H1 (cell line): ENCODE measurements at regions not wholly inside any gene's neighbourhood (a gene's known extent, or its start where the extent isn't known, plus 50 kb on each side); places are given as distances from the start of the nearest gene placed in this dataset.

Source experiments
- CTCF ChIA-PET: fragments of 300-600 bp; sonication (Branson Sonifier 250); formaldehyde crosslinking; loops from one replicate; lab custom pipeline; 2021; ENCODE audit not compliant: partially characterized antibody; lab: Charles Lee
- POLR2A ChIA-PET: fragments of 300-600 bp; sonication (Branson Sonifier 250); formaldehyde crosslinking; loops from one replicate; lab custom pipeline; 2021; ENCODE audit warnings: inconsistent platforms; ENCODE audit not compliant: partially characterized antibody; lab: Charles Lee
- DNase-seq, 2 experiments: peaks; one replicate each; pipeline versions ENCODE4 v3.0.0 to v3.0.0-alpha.2; 2010 to 2022; ENCODE audit warnings: low spot score in 2 of 2, low read depth in 1 of 2, mixed read lengths in 1 of 2
- FAIRE-seq: peaks from 2 replicates; lab custom pipeline; 2011; peaks lifted over from hg19 to GRCh38; lab: Jason Lieb, UNC
- H2AFZ ChIP-seq: 2 replicates; pipeline ENCODE4 v1.8.1; 2012; ENCODE audit warnings: low read length, inconsistent platforms
- H2AK5ac ChIP-seq: 2 replicates; pipeline ENCODE4 v1.6.1; 2013; ENCODE audit warnings: low read depth, low read length
- H2BK120ac ChIP-seq: replicated peaks from 2 replicates; pipeline ENCODE3; 2013; ENCODE audit warnings: low read depth, low read length, inconsistent platforms
- H2BK12ac ChIP-seq: 2 replicates; pipeline ENCODE4 v1.6.1; 2013; ENCODE audit warnings: low read depth, low read length
- H2BK15ac ChIP-seq: 2 replicates; pipeline ENCODE4 v1.6.1; 2013; ENCODE audit warnings: low read length
- H2BK20ac ChIP-seq: 2 replicates; pipeline ENCODE4 v1.6.1; 2013; ENCODE audit warnings: low read length
- H2BK5ac ChIP-seq: 2 replicates; pipeline ENCODE4 v1.6.1; 2013; ENCODE audit warnings: low read depth, low read length
- H3K14ac ChIP-seq: 2 replicates; pipeline ENCODE4 v1.6.1; 2013; ENCODE audit warnings: inconsistent platforms; ENCODE audit not compliant: insufficient read length
- H3K18ac ChIP-seq: 2 replicates; pipeline ENCODE4 v1.6.1; 2013; ENCODE audit warnings: low read length; ENCODE audit errors: extremely low read depth
- H3K23ac ChIP-seq: 2 replicates; pipeline ENCODE4 v1.6.1; 2013; ENCODE audit warnings: inconsistent platforms; ENCODE audit not compliant: insufficient read length
- H3K23me2 ChIP-seq: 2 replicates; pipeline ENCODE4 v1.6.1; 2013; ENCODE audit warnings: low read depth, low read length
- H3K27ac ChIP-seq: 2 replicates; pipeline ENCODE4 v1.6.1; 2011; ENCODE audit warnings: low read depth, low read length, inconsistent platforms
- H3K27me3 ChIP-seq, 4 experiments: replicated peaks in 1 of 4; 1 replicate in 1 of 4; 2 replicates in 3 of 4; pipeline versions ENCODE4 v1.6.1 to v1.8.1; 2011 to 2013; ENCODE audit warnings: low read length in 3 of 4, mild to moderate bottlenecking in 3 of 4, inconsistent platforms in 2 of 4, mixed read lengths in 2 of 4, moderate library complexity in 1 of 4; ENCODE audit not compliant: control insufficient read depth in 3 of 4, insufficient read depth in 3 of 4; ENCODE audit errors: extremely low read depth in 1 of 4
- H3K36me3 ChIP-seq, 4 experiments: 2 replicates each; pipeline versions ENCODE4 v1.6.1 to v1.8.1; 2011 to 2013; ENCODE audit warnings: mild to moderate bottlenecking in 4 of 4, low read length in 3 of 4, moderate library complexity in 2 of 4, control low read depth in 1 of 4, inconsistent platforms in 1 of 4; ENCODE audit not compliant: insufficient read depth in 4 of 4, control insufficient read depth in 2 of 4
- H3K4ac ChIP-seq: replicated peaks from 2 replicates; pipeline ENCODE3; 2013; ENCODE audit warnings: low read length, low read depth, mixed read lengths, inconsistent platforms; ENCODE audit not compliant: insufficient read length
- H3K4me1 ChIP-seq, 4 experiments: replicated peaks in 1 of 4; 1 replicate in 1 of 4; 2 replicates in 3 of 4; pipeline versions ENCODE4 v1.6.1 to v1.8.1; 2011 to 2013; ENCODE audit warnings: low read length in 3 of 4, inconsistent platforms in 2 of 4, mixed read lengths in 1 of 4; ENCODE audit not compliant: insufficient read depth in 4 of 4, control insufficient read depth in 3 of 4
- H3K4me2 ChIP-seq, 2 experiments: 2 replicates each; pipeline versions ENCODE4 v1.6.1 to v1.8.1; 2011 to 2013; ENCODE audit warnings: low read depth in 2 of 2, low read length in 2 of 2, control low read depth in 1 of 2, inconsistent platforms in 1 of 2, mild to moderate bottlenecking in 1 of 2; ENCODE audit not compliant: insufficient read depth in 1 of 2
- H3K4me3 ChIP-seq, 4 experiments: fragments of 200-600, 300-600 bp in 1 of 4; sonication (generic), shearing (Covaris generic), sonication (Bioruptor Twin) in 1 of 4; 2 replicates each; pipeline versions ENCODE4 v1.5.1 to v1.8.1; 2011 to 2016; ENCODE audit warnings: low read length in 4 of 4, low read depth in 3 of 4, control low read depth in 2 of 4, inconsistent platforms in 2 of 4, mild to moderate bottlenecking in 2 of 4, mixed read lengths in 1 of 4, moderate library complexity in 1 of 4; ENCODE audit not compliant: insufficient read depth in 2 of 4; ENCODE audit errors: extremely low read depth in 1 of 4
- H3K56ac ChIP-seq: replicated peaks from 2 replicates; pipeline ENCODE3; 2013; ENCODE audit warnings: low read depth, mild to moderate bottlenecking, mixed read lengths, low read length, inconsistent platforms; ENCODE audit not compliant: insufficient read length
- H3K79me1 ChIP-seq: 2 replicates; pipeline ENCODE4 v1.6.1; 2013; ENCODE audit warnings: low read depth, low read length, control low read depth
- H3K79me2 ChIP-seq, 2 experiments: 2 replicates each; pipeline versions ENCODE4 v1.6.1 to v1.8.1; 2012 to 2013; ENCODE audit warnings: low read length in 2 of 2, mild to moderate bottlenecking in 2 of 2, inconsistent platforms in 1 of 2; ENCODE audit not compliant: insufficient read depth in 2 of 2, control insufficient read depth in 1 of 2
- H3K9ac ChIP-seq, 4 experiments: replicated peaks in 1 of 4; 1 replicate in 1 of 4; 2 replicates in 3 of 4; pipeline versions ENCODE4 v1.6.1 to v1.8.1; 2011 to 2013; ENCODE audit warnings: low read depth in 3 of 4, low read length in 3 of 4, control low read depth in 2 of 4, mild to moderate bottlenecking in 2 of 4, moderate library complexity in 2 of 4, inconsistent platforms in 1 of 4; ENCODE audit errors: extremely low read depth in 1 of 4
- H3K9me3 ChIP-seq, 2 experiments: 2 replicates each; pipeline versions ENCODE4 v1.6.1 to v1.8.1; 2012 to 2013; ENCODE audit warnings: mild to moderate bottlenecking in 2 of 2, moderate library complexity in 2 of 2, control low read depth in 1 of 2, inconsistent platforms in 1 of 2, low read depth in 1 of 2, low read length in 1 of 2, mixed read lengths in 1 of 2; ENCODE audit not compliant: insufficient read depth in 2 of 2
- H4K20me1 ChIP-seq, 2 experiments: replicated peaks in 1 of 2; 2 replicates each; pipeline versions ENCODE3 to v1.8.1; 2011 to 2013; ENCODE audit warnings: inconsistent platforms in 2 of 2, low read length in 2 of 2, mild to moderate bottlenecking in 1 of 2; ENCODE audit not compliant: insufficient read depth in 2 of 2, control insufficient read depth in 1 of 2
- H4K5ac ChIP-seq: 2 replicates; pipeline ENCODE4 v1.6.1; 2013; ENCODE audit warnings: low read length, low read depth, mixed read lengths, inconsistent platforms; ENCODE audit not compliant: insufficient read length
- H4K8ac ChIP-seq: 2 replicates; pipeline ENCODE4 v1.8.0; 2013; ENCODE audit warnings: mild to moderate bottlenecking, moderate library complexity, low read length, inconsistent platforms; ENCODE audit not compliant: insufficient read depth; ENCODE audit errors: extremely low read depth
- H4K91ac ChIP-seq: replicated peaks from 2 replicates; pipeline ENCODE3; 2013; ENCODE audit warnings: low read length, mixed read lengths, inconsistent platforms; ENCODE audit not compliant: insufficient read length
- CBX8 ChIP-seq: fragments of 300-800, 300-1000 bp; sonication (generic); IDR thresholded peaks from 2 replicates; pipeline ENCODE4 v1.7.1; 2016; ENCODE audit warnings: low read depth, low read length, borderline replicate concordance
- GTF2F1 ChIP-seq: IDR thresholded peaks from 2 replicates; pipeline ENCODE4 v1.6.1; 2012; ENCODE audit warnings: low read depth, low read length, improper control_type of control experiment, borderline replicate concordance
- JUN ChIP-seq: IDR thresholded peaks from 2 replicates; pipeline ENCODE4 v1.6.1; 2011; ENCODE audit warnings: low read depth, mild to moderate bottlenecking, improper control_type of control experiment, low read length
- RFX5 ChIP-seq: IDR thresholded peaks from 2 replicates; pipeline ENCODE4 v1.6.1; 2011; ENCODE audit warnings: low read depth, low read length, improper control_type of control experiment, borderline replicate concordance
- RXRA ChIP-seq: IDR thresholded peaks from 2 replicates; pipeline ENCODE4 v1.6.1; 2011; ENCODE audit warnings: low read depth, mild to moderate bottlenecking, low read length, moderate library complexity; ENCODE audit not compliant: insufficient read depth
- SIN3A ChIP-seq, 2 experiments: IDR thresholded peaks in 1 of 2; conservative IDR thresholded peaks in 1 of 2; 2 replicates each; pipeline ENCODE4 v1.6.1; 2011 to 2012; ENCODE audit warnings: low read length in 2 of 2, improper control_type of control experiment in 1 of 2, low read depth in 1 of 2, mild to moderate bottlenecking in 1 of 2
- SIX5 ChIP-seq: IDR thresholded peaks from 2 replicates; pipeline ENCODE4 v1.6.1; 2011; ENCODE audit warnings: mild to moderate bottlenecking, low read depth, low read length
- SP1 ChIP-seq: IDR thresholded peaks from 2 replicates; pipeline ENCODE4 v1.6.1; 2011; ENCODE audit warnings: low read depth, low read length
- SUZ12 ChIP-seq: fragments of 200-600 bp; sonication (generic); IDR thresholded peaks from 2 replicates; pipeline ENCODE4 v1.6.1; 2012; ENCODE audit warnings: mild to moderate bottlenecking, inconsistent platforms, low read length, moderate library complexity, mixed read lengths
- TAF1 ChIP-seq: IDR thresholded peaks from 2 replicates; pipeline ENCODE4 v1.6.1; 2011; ENCODE audit warnings: mild to moderate bottlenecking, low read depth, low read length
- TBP ChIP-seq: IDR thresholded peaks from 2 replicates; pipeline ENCODE4 v1.6.1; 2011; ENCODE audit warnings: low read depth, low read length, improper control_type of control experiment
- WGBS, 2 experiments: shearing (Covaris generic) in 1 of 2; methylation state at CpG; one replicate each; pipeline versions ENCODE4 v1.1.6 to v1.1.7; 2013 to 2015; ENCODE audit warnings: low lambda C conversion rate in 2 of 2, mixed read lengths in 2 of 2, inconsistent platforms in 1 of 2, low coverage in 1 of 2, missing lambda C conversion rate in 1 of 2; ENCODE audit not compliant: insufficient replicate concordance in 2 of 2, insufficient coverage in 1 of 2, insufficient read length in 1 of 2; ENCODE audit errors: extremely low coverage in 1 of 2, missing lambda C conversion rate in 1 of 2; 5-methylcytosine and 5-hydroxymethylcytosine counted together

DNA sequence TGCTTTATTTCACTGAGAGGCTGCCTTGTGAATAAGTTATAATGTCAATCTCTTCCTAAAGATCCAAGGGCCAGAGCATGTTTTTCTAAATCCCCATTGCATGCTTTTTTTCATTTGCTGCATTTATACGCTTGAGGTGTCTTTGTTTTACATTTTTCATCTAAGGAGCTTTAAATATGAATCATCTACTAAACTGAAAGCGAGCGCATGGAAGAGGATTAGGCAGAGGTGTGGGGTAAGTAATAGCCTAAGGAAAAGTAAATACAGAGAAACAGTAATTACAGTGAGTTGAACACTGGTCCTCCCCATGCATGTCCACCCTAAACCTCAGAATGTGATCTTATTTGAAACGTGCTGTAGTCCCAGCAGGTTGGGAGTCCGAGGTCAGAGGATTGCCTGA, 76.4 kb upstream of the METAP2 start:
- Histone ChIP-seq H4K8ac (no peak overlapping the region), H3K9me3 (peaks cover 13 to 19% of the 10 kb centered on the region in 2 experiments), H2BK15ac (no peak overlapping the region), H3K27me3 (no peaks in the 10 kb centered on the region), H3K4me2 (no peak overlapping the region), H2BK20ac (no peak overlapping the region), H3K79me2 (no peaks in the 10 kb centered on the region), H2BK12ac (no peak overlapping the region), H3K4me3 (no peak overlapping the region), H2AFZ (no peak overlapping the region)
- WGBS, 2 experiments, result 71% methylated on average over 5 of the region's 5 CpGs; no CpG with 5 or more reads in 1 of the 2 experiments
- TF ChIP-seq SIX5 (no peak), TBP (no peak), GTF2F1 (no peak), TAF1 (no peak), SUZ12 (no peak), SP1 (no peak), JUN (no peak), SIN3A (conservative IDR thresholded peaks at IDR 0.05 in 1 of 2, IDR thresholded peaks at IDR 0.05 in 1 of 2; ENCODE audit: low read depth in 1 of 2, low read length in 2 of 2) (no peak), RXRA (no peak), RFX5 (no peak), CBX8 (no peak)
- TF ChIP-seq, all 59 proteins: peak for 0
- no peaks in the 10 kb centered on the region for H4K20me1 ChIP-seq
- no peak overlapping the region for H3K18ac ChIP-seq
- H3K36me3 ChIP-seq, result no peaks in the 10 kb centered on the region; a peak in 1 of 8 replicates
- H3K23ac ChIP-seq, result no peak overlapping the region
- H3K14ac ChIP-seq, result no peak overlapping the region
- H4K91ac ChIP-seq, result no peak overlapping the region
- no peak overlapping the region for H3K27ac ChIP-seq
- H2BK120ac ChIP-seq, result no peak overlapping the region
- H3K23me2 ChIP-seq, result no peaks in the 10 kb centered on the region
- ChIA-PET CTCF (no interaction called here), POLR2A (interaction anchor here (0.7 kb wide), 1 partner anchor 1240 kb away, joined by 3 read pairs; no protein-coding TSS in a partner anchor)
- no peak overlapping the region for H2BK5ac ChIP-seq
- no peak overlapping the region for H3K9ac ChIP-seq
- H2AK5ac ChIP-seq, result no peak overlapping the region
- H3K4ac ChIP-seq, result no peak overlapping the region
- DNase-seq (no peak), FAIRE-seq (no peak)
- no peak overlapping the region for H3K56ac ChIP-seq
- no peaks in the 10 kb centered on the region for H3K79me1 ChIP-seq
- no peaks in the 10 kb centered on the region; a peak in 2 of 7 replicates for H3K4me1 ChIP-seq
- no peak overlapping the region for H4K5ac ChIP-seq
